COLO829 (cell line): ENCODE measurements at regions not wholly inside any gene's neighbourhood (a gene's known extent, or its start where the extent isn't known, plus 50 kb on each side); places are given as distances from the start of the nearest gene placed in this dataset.

ENCODE experiments used
- DNase-seq: peaks from one replicate; pipeline ENCODE4 v3.0.0; 2012; ENCODE audit warnings: low spot score

DNA sequence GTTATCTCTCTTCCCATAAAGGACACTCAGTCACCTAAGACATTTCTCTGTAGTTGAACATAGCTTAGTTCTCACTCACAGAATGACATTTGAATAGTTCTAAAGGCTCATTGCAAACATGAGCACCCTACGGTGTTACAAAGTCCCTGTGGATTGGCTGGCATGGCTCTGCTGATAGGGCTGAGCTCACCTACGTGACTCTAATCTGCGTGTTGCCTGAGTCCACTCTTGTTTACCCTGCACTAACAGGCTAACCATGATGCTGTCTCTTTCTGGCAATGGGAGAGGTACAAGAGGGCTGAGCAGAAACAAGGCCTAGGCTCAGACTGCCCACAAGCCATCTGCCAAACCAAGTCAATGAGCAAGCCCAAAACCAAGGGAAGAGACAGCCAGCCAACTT is 103.6 kb downstream of the PALM2AKAP2 start:
- no peak for DNase-seq

DNA sequence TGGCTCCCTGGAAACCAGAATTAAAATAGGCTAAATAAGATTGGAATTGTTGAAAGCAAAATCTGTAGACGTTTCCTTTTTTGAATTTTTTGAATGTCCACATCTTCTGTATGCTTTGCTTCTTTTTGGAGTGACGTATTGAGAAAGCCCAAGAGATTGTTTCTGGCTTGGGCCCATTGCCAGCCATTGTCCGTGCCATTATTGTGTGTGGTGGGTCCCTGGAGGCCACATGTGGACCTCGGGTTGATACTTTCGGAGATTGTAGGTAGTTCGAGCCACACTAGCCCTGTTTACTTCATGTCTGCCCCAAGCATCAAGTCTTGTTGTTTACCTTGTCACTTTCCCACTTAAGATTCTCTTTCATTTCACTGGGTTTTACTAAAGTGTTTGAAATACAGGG is 106.0 kb downstream of the PALM2AKAP2 start:
- DNase-seq, result no peak

- DNase-seq, result no peak
Measured at GRCh38 chr9:109886617-109887016, 106.6 kb downstream of the PALM2AKAP2 start.

DNA sequence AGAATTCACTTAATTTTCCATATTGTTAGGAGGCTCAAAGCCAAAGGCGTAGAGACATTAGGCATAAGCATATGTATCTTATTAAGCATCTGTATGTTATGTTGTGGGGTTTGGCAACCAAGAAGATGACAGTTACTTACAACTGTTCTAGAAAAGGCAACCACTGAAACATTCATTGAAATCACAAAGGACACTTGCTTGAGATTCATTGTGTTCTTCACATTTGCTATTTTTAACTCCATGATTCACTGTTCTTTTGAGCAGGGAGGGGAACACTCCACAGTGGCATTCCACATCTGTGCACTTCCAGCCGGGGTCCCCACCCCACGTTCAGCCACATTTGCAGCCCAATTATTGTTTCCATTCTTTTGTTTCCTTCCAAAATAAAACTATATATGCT is 107.1 kb downstream of the PALM2AKAP2 start:
- DNase-seq, result no peak

DNA sequence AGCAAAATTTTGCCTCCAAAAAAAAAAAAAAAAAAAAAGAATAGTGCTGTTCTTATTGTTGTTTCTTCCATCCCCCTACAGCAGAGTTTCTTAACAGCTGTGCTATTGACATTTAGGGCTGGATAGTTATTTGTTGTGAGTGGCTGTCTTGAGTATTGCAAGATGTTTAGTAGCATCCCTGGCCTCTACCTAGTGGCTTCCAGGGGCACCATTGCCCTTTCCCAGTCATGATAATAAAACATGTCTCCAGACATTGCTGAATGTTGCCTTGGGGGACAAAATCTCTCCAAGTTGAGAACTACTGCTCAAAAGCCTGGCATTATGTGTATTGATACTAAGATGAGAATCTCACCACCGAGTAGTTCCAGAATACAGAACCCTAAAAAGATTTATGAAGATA is 108.7 kb downstream of the PALM2AKAP2 start:
- DNase-seq, result no peak

GRCh38 chr9:109889456-109889855 is 109.5 kb downstream of the PALM2AKAP2 start:
- DNase-seq, result no peak

DNA sequence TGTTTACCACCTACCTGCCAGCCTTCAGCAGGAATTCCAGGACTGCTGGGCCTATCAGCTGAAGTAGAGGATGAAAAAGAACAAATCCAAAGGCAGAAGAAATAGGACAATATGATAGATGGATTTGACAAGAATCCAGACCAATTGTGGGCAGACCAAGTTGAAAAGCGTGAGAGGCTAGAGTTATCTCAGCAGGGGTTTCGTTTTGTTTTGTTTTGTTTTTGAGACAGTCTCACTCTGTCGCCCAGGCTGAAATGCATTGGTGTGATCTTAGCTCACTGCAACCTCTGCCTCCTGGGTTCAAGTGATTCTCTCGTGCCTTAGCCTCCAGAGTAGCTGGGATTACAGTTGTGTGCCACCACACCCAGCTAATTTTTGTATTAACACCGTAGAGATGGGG is 113.2 kb downstream of the PALM2AKAP2 start:
- no peak for DNase-seq

GRCh38 chr9:109894473-109894872 is 114.5 kb downstream of the PALM2AKAP2 start:
- no peak for DNase-seq

DNA sequence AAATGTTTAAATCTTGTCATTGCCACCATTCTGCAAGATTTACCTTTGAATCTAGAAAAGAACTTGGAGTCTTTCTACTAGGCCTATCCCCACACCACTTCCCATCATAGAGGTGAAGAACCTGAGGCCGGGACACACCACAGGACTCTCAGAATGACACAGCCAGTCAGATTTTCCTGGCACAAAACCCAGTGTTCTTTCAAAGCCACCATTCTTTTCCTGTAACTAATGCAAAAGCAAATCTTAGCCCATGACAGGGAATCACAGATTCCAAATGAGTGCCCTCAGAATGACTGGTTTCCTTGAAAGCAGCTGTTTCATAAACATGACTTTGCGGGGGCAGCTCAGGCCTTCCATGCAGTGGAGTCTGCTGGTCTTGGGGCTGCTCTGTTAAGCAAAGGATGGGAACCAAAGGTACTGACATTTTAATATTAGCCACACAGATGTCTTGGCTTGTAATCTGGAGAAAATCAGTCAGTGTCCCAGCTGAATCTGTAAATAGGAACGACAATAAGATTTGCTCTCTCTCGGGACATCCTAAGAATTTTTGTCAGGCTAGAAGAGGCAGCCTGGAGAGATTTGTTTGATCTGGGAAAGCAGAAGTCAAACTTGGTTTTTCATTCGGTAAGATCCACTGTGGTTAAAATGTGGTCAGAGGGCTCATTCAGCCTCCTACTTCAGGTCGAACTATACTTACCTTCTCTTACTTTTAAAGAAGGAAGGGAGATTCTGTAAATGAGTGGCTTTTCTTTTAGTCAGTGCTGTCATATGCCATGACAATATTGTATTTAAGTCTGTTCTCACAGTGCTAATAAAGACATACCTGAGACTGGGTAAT is 115.1 kb downstream of the PALM2AKAP2 start:
- peak; percentile 49 for DNase-seq

GRCh38 chr9:109901201-109901600 is 121.2 kb downstream of the PALM2AKAP2 start:
- no peak for DNase-seq

GRCh38 chr9:109903515-109904138 is 123.6 kb downstream of the PALM2AKAP2 start:
- peak; percentile 78 for DNase-seq

DNA sequence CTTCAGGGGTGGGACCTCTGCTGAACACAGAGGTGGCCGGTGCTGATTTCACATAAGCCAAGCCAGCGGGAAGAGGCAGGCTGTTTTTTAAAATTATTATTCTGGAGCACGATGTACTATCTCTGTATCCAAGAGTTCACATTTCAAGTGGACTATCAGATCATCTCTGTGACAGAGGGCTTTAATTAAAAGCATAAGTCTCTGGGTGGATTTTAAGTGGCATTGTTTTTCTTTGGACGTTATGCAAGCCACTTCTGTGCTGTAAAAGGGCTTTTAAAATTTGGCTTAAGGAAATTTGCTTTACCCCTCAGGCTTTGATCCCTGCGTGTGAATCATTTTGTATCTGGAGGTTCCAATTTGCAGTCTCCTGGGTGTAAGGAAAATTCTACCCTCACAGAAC is 124.7 kb downstream of the PALM2AKAP2 start:
- no peak for DNase-seq

DNA sequence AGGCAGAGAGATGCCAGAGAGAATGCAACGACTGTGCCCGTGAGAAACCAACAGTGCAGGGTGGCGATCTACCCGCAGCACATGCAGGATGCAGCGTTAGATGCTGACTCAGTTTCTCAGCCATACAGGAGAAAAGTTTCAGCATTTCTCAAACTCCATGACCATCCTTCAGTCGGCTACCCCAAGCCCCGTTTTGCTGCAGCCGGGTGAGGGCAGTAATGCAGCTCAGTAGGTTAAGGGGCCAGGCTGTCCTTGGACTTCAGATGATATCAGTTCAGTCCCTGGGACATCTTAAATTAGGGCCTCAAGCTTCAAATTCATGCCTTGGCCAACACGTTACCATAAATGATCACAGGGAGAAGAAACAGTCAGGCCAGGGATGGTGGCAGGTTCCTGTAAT is 125.5 kb downstream of the PALM2AKAP2 start:
- DNase-seq, result no peak

DNA sequence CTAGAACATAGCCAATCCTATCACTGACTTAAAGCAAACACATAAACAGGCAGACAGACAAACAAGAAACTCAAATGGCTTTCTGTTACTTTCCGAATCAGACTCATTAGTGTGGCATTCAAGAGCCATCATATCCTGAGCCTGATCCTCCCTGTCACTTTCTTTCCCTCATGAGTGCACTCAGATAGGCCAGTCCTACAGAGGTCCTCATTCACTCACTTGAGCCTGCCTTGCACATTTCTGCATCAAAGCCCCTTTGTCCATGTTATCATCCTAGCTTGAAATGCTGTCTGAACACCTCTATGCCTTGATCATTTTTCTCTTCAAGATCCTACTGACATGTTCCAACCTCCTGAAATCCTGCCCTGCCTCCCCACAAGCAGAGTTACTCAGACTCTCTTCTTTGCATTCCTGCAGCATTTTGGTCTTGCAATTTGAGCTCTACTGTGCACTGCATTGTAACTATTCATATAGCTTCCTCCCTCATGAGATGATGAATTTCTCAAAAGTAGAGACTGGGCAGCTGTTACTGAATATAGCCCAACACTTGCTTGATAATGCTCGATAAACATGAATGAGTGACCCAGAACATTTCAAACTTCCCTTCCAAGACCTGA is 126.9 kb downstream of the PALM2AKAP2 start:
- peak; percentile 35 for DNase-seq

DNA sequence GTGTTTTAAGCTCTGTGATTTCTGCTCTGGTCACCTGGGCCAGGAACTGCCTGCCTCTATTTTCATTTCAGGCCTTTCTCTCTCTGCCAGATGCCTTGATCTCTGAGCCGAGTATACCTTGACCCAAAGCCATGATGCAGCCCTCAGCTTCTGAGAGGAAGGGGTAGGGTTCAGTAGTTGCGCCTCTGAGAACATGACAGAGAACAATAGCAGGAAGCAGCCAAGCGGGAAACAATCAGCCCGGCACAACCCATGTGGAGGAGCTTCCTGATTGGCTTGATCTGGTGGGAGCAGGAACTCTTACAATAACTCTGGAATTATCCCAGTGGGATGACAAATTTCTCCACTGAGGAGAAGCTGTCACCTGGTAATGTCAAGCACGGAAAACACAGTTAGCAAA is 127.4 kb downstream of the PALM2AKAP2 start:
- no peak for DNase-seq

DNA sequence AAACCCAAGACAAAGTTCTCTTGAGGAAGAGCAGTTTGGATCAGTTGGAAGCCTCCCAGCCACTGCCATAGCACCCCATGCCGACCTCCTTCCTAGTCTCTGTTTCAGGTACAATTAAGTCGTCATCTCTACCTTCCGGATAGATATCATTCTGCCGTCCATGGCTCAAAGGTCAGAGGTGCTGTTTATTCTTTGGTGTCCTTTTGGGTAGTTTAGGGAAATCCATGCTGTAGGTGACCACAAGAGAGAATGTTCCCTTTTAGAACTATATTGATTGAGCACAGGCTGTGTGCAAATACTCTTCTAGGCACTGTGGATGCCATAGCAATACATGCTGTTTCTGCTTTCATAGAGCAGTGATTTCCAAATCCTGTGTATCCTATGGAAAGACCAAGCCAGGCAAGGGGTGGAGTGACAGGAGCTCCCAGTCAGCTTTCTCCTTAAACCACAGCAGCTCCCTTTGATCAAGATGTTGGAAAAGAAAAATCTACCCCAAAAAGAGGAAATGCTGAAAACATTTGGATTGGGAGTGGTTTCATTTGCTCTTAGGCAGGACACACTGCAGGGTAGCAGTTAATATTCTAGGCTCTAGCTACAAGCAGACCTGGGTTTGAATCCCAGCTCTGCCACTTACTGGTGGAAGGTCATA is 127.9 kb downstream of the PALM2AKAP2 start:
- DNase-seq, result no peak

- no peak for DNase-seq
Measured at GRCh38 chr9:109908459-109909390, 128.7 kb downstream of the PALM2AKAP2 start.

- DNase-seq, result no peak
Measured at GRCh38 chr9:109910671-109911518, 130.9 kb downstream of the PALM2AKAP2 start.

DNA sequence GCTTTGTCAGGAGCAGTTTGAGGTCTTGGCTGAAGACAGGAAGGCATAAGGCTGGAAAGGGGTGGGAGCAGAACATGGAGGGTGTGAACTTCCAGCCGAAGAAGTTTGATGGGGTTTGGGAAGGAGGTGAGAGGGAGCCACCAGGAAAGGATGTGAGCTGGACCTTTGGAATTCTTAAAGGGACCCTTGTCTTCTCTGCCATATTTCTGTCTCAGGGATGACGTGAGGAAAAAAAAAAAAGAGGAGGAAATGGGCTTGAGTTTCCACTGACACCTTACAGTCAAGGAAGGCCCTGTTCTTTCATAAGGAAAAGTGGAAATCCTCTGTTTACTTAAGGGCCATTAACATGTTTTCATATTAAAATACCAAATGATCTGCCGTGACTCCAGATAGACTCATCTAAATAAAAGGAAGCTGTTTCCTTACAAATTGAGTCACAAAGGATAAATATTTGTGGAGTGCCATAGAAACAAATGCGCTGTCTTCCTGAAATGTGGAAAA is 132.1 kb downstream of the PALM2AKAP2 start:
- DNase-seq, result no peak

GRCh38 chr9:109912726-109913460 is 132.9 kb downstream of the PALM2AKAP2 start:
- DNase-seq, result no peak
